ENCODE measurements at regions not wholly inside any gene's neighbourhood (a gene's known extent, or its start where the extent isn't known, plus 50 kb on each side); places are given as distances from the start of the nearest gene placed in this dataset.

GRCh38 chr11:20308601-20309000 is 54.9 kb upstream of the HTATIP2 start:
- no peaks in the 10 kb centered on the region for H3K9me3 ChIP-seq
- TF ChIP-seq POLR2AphosphoS5 (IDR thresholded peaks at IDR 0.05) (no peak), EP300 (IDR thresholded peaks at IDR 0.05) (no peak), POLR2A (IDR thresholded peaks at IDR 0.05) (no peak)
- TF ChIP-seq, protein P1, sequence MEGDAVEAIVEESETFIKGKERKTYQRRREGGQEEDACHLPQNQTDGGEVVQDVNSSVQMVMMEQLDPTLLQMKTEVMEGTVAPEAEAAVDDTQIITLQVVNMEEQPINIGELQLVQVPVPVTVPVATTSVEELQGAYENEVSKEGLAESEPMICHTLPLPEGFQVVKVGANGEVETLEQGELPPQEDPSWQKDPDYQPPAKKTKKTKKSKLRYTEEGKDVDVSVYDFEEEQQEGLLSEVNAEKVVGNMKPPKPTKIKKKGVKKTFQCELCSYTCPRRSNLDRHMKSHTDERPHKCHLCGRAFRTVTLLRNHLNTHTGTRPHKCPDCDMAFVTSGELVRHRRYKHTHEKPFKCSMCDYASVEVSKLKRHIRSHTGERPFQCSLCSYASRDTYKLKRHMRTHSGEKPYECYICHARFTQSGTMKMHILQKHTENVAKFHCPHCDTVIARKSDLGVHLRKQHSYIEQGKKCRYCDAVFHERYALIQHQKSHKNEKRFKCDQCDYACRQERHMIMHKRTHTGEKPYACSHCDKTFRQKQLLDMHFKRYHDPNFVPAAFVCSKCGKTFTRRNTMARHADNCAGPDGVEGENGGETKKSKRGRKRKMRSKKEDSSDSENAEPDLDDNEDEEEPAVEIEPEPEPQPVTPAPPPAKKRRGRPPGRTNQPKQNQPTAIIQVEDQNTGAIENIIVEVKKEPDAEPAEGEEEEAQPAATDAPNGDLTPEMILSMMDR (IDR thresholded peaks at IDR 0.05): no peak
- DNase-seq (no peak), ATAC-seq (ENCODE audit: low FRiP score in 2 of 2) (no peak)
- 68 to 76% methylated on average over 2 of the region's 2 CpGs for WGBS, 2 donors
- H3K27ac ChIP-seq: no peak overlapping the region
- no peaks in the 10 kb centered on the region for H3K27me3 ChIP-seq
- H3K36me3 ChIP-seq: no peaks in the 10 kb centered on the region
- H3K4me1 ChIP-seq: no peaks in the 10 kb centered on the region
- no peak overlapping the region for H3K4me3 ChIP-seq

- no peaks in the 10 kb centered on the region for H3K36me3 ChIP-seq
- H3K9me3 ChIP-seq: no peaks in the 10 kb centered on the region
- no peak for ATAC-seq (ENCODE audit: low FRiP score in 2 of 2)
- H3K4me3 ChIP-seq: no peak overlapping the region
- no peak overlapping the region for H3K27ac ChIP-seq
- TF ChIP-seq POLR2AphosphoS5 (IDR thresholded peaks at IDR 0.05): no peak
- no peak for TF ChIP-seq POLR2A (IDR thresholded peaks at IDR 0.05)
- TF ChIP-seq, protein P1 (IDR thresholded peaks at IDR 0.05): no peak
- TF ChIP-seq EP300 (IDR thresholded peaks at IDR 0.05): no peak
- no peaks in the 10 kb centered on the region for H3K27me3 ChIP-seq
- no peaks in the 10 kb centered on the region for H3K4me1 ChIP-seq
- no peak for DNase-seq
- 63% methylated on average over 6 of the region's 6 CpGs for WGBS, 2 donors
These were observed 60.0 kb upstream of the HTATIP2 start for GRCh38 chr11:20303391-20303965.

GRCh38 chr11:20293992-20294391 is 69.5 kb upstream of the HTATIP2 start:
- DNase-seq (no peak), ATAC-seq (ENCODE audit: low FRiP score in 2 of 2) (no peak)
- Histone ChIP-seq H3K4me1 (no peaks in the 10 kb centered on the region), H3K4me3 (no peak overlapping the region), H3K36me3 (no peaks in the 10 kb centered on the region), H3K9me3 (no peaks in the 10 kb centered on the region), H3K27me3 (no peaks in the 10 kb centered on the region), H3K27ac (no peak overlapping the region)
- TF ChIP-seq EP300 (IDR thresholded peaks at IDR 0.05) (no peak), POLR2A (IDR thresholded peaks at IDR 0.05) (no peak), POLR2AphosphoS5 (IDR thresholded peaks at IDR 0.05) (no peak)
- TF ChIP-seq, protein P1 (IDR thresholded peaks at IDR 0.05): no peak
- 89 to 91% methylated on average over 4 of the region's 4 CpGs for WGBS, 2 donors

GRCh38 chr11:20293531-20293930 is 70.0 kb upstream of the HTATIP2 start:
- Histone ChIP-seq H3K4me1 (no peaks in the 10 kb centered on the region), H3K9me3 (no peaks in the 10 kb centered on the region), H3K27ac (no peak overlapping the region), H3K36me3 (no peaks in the 10 kb centered on the region), H3K27me3 (no peaks in the 10 kb centered on the region), H3K4me3 (no peak overlapping the region)
- ATAC-seq (ENCODE audit: low FRiP score in 2 of 2) (no peak), DNase-seq (no peak)
- TF ChIP-seq EP300 (IDR thresholded peaks at IDR 0.05) (no peak), POLR2AphosphoS5 (IDR thresholded peaks at IDR 0.05) (no peak)
- 88 to 93% methylated on average over 1 of the region's 1 CpG for WGBS, 2 donors

DNA sequence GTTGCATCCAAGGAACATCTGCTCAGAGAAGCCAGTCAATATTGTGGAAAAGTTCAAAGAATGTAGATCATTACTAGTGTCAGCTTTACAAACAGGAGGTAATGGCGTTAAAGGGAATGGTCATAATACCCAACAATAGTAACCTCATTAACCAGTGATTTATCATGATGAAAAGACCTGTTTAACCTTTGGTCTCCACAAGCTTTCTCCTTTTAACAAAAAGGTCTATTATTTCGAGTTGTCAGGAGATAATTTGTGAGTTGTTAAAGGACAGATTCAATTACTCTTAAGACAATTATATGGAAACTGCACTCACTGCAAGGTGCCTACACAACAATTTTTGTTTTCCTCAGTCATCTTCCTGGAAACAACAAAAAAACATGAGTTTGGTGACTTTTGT is 73.8 kb upstream of the HTATIP2 start:
- WGBS, 2 donors: 34 to 51% methylated on average over 2 of the region's 2 CpGs
- DNase-seq: no peak
- Histone ChIP-seq H3K27ac (no peak overlapping the region), H3K36me3 (no peaks in the 10 kb centered on the region), H3K27me3 (no peaks in the 10 kb centered on the region), H3K4me1 (no peaks in the 10 kb centered on the region), H3K4me3 (no peak overlapping the region), H3K9me3 (no peaks in the 10 kb centered on the region)
- no peak for ATAC-seq (ENCODE audit: low FRiP score in 2 of 2)
- TF ChIP-seq EP300 (IDR thresholded peaks at IDR 0.05) (no peak), POLR2A (IDR thresholded peaks at IDR 0.05) (no peak), POLR2AphosphoS5 (IDR thresholded peaks at IDR 0.05) (no peak)
- TF ChIP-seq, protein P1 (IDR thresholded peaks at IDR 0.05): no peak
